ENCODE measurements at regions not wholly inside any gene's neighbourhood (a gene's known extent, or its start where the extent isn't known, plus 50 kb on each side); places are given as distances from the start of the nearest gene placed in this dataset.

- Histone ChIP-seq H3K9me3 (ENCODE audit: control insufficient read depth in 3 of 3, low read length in 3 of 3) (no peaks in the 10 kb centered on the region), H3K9ac (ENCODE audit: low read depth in 1 of 3, low read length in 3 of 3) (no peak overlapping the region), H3K4me3 (ENCODE audit: low read length in 3 of 3) (no peak overlapping the region), H3K27me3 (ENCODE audit: control insufficient read depth in 3 of 3, insufficient read depth in 3 of 3, low read length in 3 of 3) (peaks cover 0 to 2% (median 0%) of the 10 kb centered on the region in 3 donors), H3K36me3 (ENCODE audit: control insufficient read depth in 3 of 3, insufficient read depth in 3 of 3, low read length in 3 of 3) (no peaks in the 10 kb centered on the region), H3K27ac (ENCODE audit: low read depth, low read length) (no peak overlapping the region), H3K4me1 (ENCODE audit: control insufficient read depth in 3 of 3, insufficient read depth in 3 of 3, low read length in 3 of 3) (peaks cover 0 to 13% (median 2%) of the 10 kb centered on the region in 3 donors)
Measured at GRCh38 chr3:188964957-188965356, 206.8 kb upstream of the TPRG1 start.

GRCh38 chr3:188972310-188972709 is 199.5 kb upstream of the TPRG1 start:
- Histone ChIP-seq H3K9ac (ENCODE audit: low read depth in 1 of 3, low read length in 3 of 3) (no peak overlapping the region), H3K27me3 (ENCODE audit: control insufficient read depth in 3 of 3, insufficient read depth in 3 of 3, low read length in 3 of 3) (no peaks in the 10 kb centered on the region), H3K9me3 (ENCODE audit: control insufficient read depth in 3 of 3, low read length in 3 of 3) (no peaks in the 10 kb centered on the region), H3K27ac (ENCODE audit: low read depth, low read length) (no peak overlapping the region), H3K36me3 (ENCODE audit: control insufficient read depth in 3 of 3, insufficient read depth in 3 of 3, low read length in 3 of 3) (no peaks in the 10 kb centered on the region), H3K4me1 (ENCODE audit: control insufficient read depth in 3 of 3, insufficient read depth in 3 of 3, low read length in 3 of 3) (peaks cover 0 to 8% (median 0%) of the 10 kb centered on the region in 3 donors), H3K4me3 (ENCODE audit: low read length in 3 of 3) (no peak overlapping the region)

- Histone ChIP-seq H3K9me3 (ENCODE audit: control insufficient read depth in 3 of 3, low read length in 3 of 3) (no peaks in the 10 kb centered on the region), H3K4me3 (ENCODE audit: low read length in 3 of 3) (peak overlapping the region in 1 of 3 donors; percentile 26), H3K27me3 (ENCODE audit: control insufficient read depth in 3 of 3, insufficient read depth in 3 of 3, low read length in 3 of 3) (no peaks in the 10 kb centered on the region), H3K36me3 (ENCODE audit: control insufficient read depth in 3 of 3, insufficient read depth in 3 of 3, low read length in 3 of 3) (no peaks in the 10 kb centered on the region), H3K9ac (ENCODE audit: low read depth in 1 of 3, low read length in 3 of 3) (no peak overlapping the region), H3K4me1 (ENCODE audit: control insufficient read depth in 3 of 3, insufficient read depth in 3 of 3, low read length in 3 of 3) (peaks cover 0 to 8% (median 4%) of the 10 kb centered on the region in 3 donors), H3K27ac (ENCODE audit: low read depth, low read length) (no peak overlapping the region)
Measured at GRCh38 chr3:188974856-188975599, 196.7 kb upstream of the TPRG1 start.

- H3K9ac ChIP-seq (ENCODE audit: low read depth in 1 of 3, low read length in 3 of 3) = no peak overlapping the region
- H3K4me3 ChIP-seq (ENCODE audit: low read length in 3 of 3) = peak overlapping the region in 1 of 3 donors; percentile 26
- peaks cover 0 to 8% (median 4%) of the 10 kb centered on the region in 3 donors for H3K4me1 ChIP-seq (ENCODE audit: control insufficient read depth in 3 of 3, insufficient read depth in 3 of 3, low read length in 3 of 3)
- no peaks in the 10 kb centered on the region for H3K36me3 ChIP-seq (ENCODE audit: control insufficient read depth in 3 of 3, insufficient read depth in 3 of 3, low read length in 3 of 3)
- no peaks in the 10 kb centered on the region for H3K27me3 ChIP-seq (ENCODE audit: control insufficient read depth in 3 of 3, insufficient read depth in 3 of 3, low read length in 3 of 3)
- H3K27ac ChIP-seq (ENCODE audit: low read depth, low read length) = no peak overlapping the region
- no peaks in the 10 kb centered on the region for H3K9me3 ChIP-seq (ENCODE audit: control insufficient read depth in 3 of 3, low read length in 3 of 3)
Measured at GRCh38 chr3:188975600-188976314, 196.0 kb upstream of the TPRG1 start.

GRCh38 chr3:188976407-188976806 is 195.4 kb upstream of the TPRG1 start:
- Histone ChIP-seq H3K9me3 (ENCODE audit: control insufficient read depth in 3 of 3, low read length in 3 of 3) (no peaks in the 10 kb centered on the region), H3K36me3 (ENCODE audit: control insufficient read depth in 3 of 3, insufficient read depth in 3 of 3, low read length in 3 of 3) (no peaks in the 10 kb centered on the region), H3K4me3 (ENCODE audit: low read length in 3 of 3) (no peak overlapping the region), H3K4me1 (ENCODE audit: control insufficient read depth in 3 of 3, insufficient read depth in 3 of 3, low read length in 3 of 3) (peaks cover 0 to 8% (median 4%) of the 10 kb centered on the region in 3 donors), H3K27me3 (ENCODE audit: control insufficient read depth in 3 of 3, insufficient read depth in 3 of 3, low read length in 3 of 3) (no peaks in the 10 kb centered on the region), H3K9ac (ENCODE audit: low read depth in 1 of 3, low read length in 3 of 3) (no peak overlapping the region), H3K27ac (ENCODE audit: low read depth, low read length) (no peak overlapping the region)

- Histone ChIP-seq H3K9ac (ENCODE audit: low read depth in 1 of 3, low read length in 3 of 3) (no peak overlapping the region), H3K27ac (ENCODE audit: low read depth, low read length) (peak overlapping the region; percentile 38), H3K36me3 (ENCODE audit: control insufficient read depth in 3 of 3, insufficient read depth in 3 of 3, low read length in 3 of 3) (no peaks in the 10 kb centered on the region), H3K4me3 (ENCODE audit: low read length in 3 of 3) (no peak overlapping the region), H3K4me1 (ENCODE audit: control insufficient read depth in 3 of 3, insufficient read depth in 3 of 3, low read length in 3 of 3) (peaks cover 0 to 8% (median 4%) of the 10 kb centered on the region in 3 donors), H3K27me3 (ENCODE audit: control insufficient read depth in 3 of 3, insufficient read depth in 3 of 3, low read length in 3 of 3) (no peaks in the 10 kb centered on the region), H3K9me3 (ENCODE audit: control insufficient read depth in 3 of 3, low read length in 3 of 3) (no peaks in the 10 kb centered on the region)
Measured at GRCh38 chr3:188978421-188979171, 193.2 kb upstream of the TPRG1 start.

GRCh38 chr3:188979248-188979647 is 192.5 kb upstream of the TPRG1 start:
- Histone ChIP-seq H3K9ac (ENCODE audit: low read depth in 1 of 3, low read length in 3 of 3) (no peak overlapping the region), H3K27ac (ENCODE audit: low read depth, low read length) (peak overlapping the region; percentile 26), H3K36me3 (ENCODE audit: control insufficient read depth in 3 of 3, insufficient read depth in 3 of 3, low read length in 3 of 3) (no peaks in the 10 kb centered on the region), H3K4me3 (ENCODE audit: low read length in 3 of 3) (no peak overlapping the region), H3K4me1 (ENCODE audit: control insufficient read depth in 3 of 3, insufficient read depth in 3 of 3, low read length in 3 of 3) (peaks cover 0 to 4% (median 4%) of the 10 kb centered on the region in 3 donors), H3K9me3 (ENCODE audit: control insufficient read depth in 3 of 3, low read length in 3 of 3) (no peaks in the 10 kb centered on the region), H3K27me3 (ENCODE audit: control insufficient read depth in 3 of 3, insufficient read depth in 3 of 3, low read length in 3 of 3) (no peaks in the 10 kb centered on the region)

- no peaks in the 10 kb centered on the region for H3K9me3 ChIP-seq (ENCODE audit: control insufficient read depth in 3 of 3, low read length in 3 of 3)
- peaks cover 0 to 4% (median 3%) of the 10 kb centered on the region in 3 donors for H3K4me1 ChIP-seq (ENCODE audit: control insufficient read depth in 3 of 3, insufficient read depth in 3 of 3, low read length in 3 of 3)
- H3K27me3 ChIP-seq (ENCODE audit: control insufficient read depth in 3 of 3, insufficient read depth in 3 of 3, low read length in 3 of 3) = no peaks in the 10 kb centered on the region
- no peak overlapping the region for H3K4me3 ChIP-seq (ENCODE audit: low read length in 3 of 3)
- no peaks in the 10 kb centered on the region for H3K36me3 ChIP-seq (ENCODE audit: control insufficient read depth in 3 of 3, insufficient read depth in 3 of 3, low read length in 3 of 3)
- H3K27ac ChIP-seq (ENCODE audit: low read depth, low read length) = peak overlapping the region; percentile 26
- no peak overlapping the region for H3K9ac ChIP-seq (ENCODE audit: low read depth in 1 of 3, low read length in 3 of 3)
Measured at GRCh38 chr3:188979669-188980310, 192.0 kb upstream of the TPRG1 start.

GRCh38 chr3:188993181-188993580 is 178.6 kb upstream of the TPRG1 start:
- no peak overlapping the region for H3K4me3 ChIP-seq (ENCODE audit: low read length in 3 of 3)
- no peak overlapping the region for H3K9ac ChIP-seq (ENCODE audit: low read depth in 1 of 3, low read length in 3 of 3)
- no peaks in the 10 kb centered on the region for H3K27me3 ChIP-seq (ENCODE audit: control insufficient read depth in 3 of 3, insufficient read depth in 3 of 3, low read length in 3 of 3)
- H3K27ac ChIP-seq (ENCODE audit: low read depth, low read length) = no peak overlapping the region
- no peaks in the 10 kb centered on the region for H3K4me1 ChIP-seq (ENCODE audit: control insufficient read depth in 3 of 3, insufficient read depth in 3 of 3, low read length in 3 of 3)
- no peaks in the 10 kb centered on the region for H3K9me3 ChIP-seq (ENCODE audit: control insufficient read depth in 3 of 3, low read length in 3 of 3)
- no peaks in the 10 kb centered on the region for H3K36me3 ChIP-seq (ENCODE audit: control insufficient read depth in 3 of 3, insufficient read depth in 3 of 3, low read length in 3 of 3)
